DND-41 (cell line): ENCODE measurements at regions not wholly inside any gene's neighbourhood (a gene's known extent, or its start where the extent isn't known, plus 50 kb on each side); places are given as distances from the start of the nearest gene placed in this dataset.
A peak's percentile ranks its signal among the peaks of the same experiment; 100 is the strongest.

Experiments
- ATAC-seq: fragments of 200-7000 bp; cut with Tn5 transposase; 3 replicates; pipeline ENCODE4 v1.9.1; 2021; ENCODE audit warnings: low read depth; ENCODE audit not compliant: insufficient read depth
- DNase-seq: peaks from one replicate; pipeline ENCODE4 v3.0.0-alpha.2; 2020
- H2AFZ ChIP-seq: 2 replicates; pipeline ENCODE4 v1.6.0; 2012; ENCODE audit warnings: low read depth, low read length
- H3K27ac ChIP-seq: 2 replicates; pipeline ENCODE4 v1.5.1; 2012; ENCODE audit warnings: low read length, inconsistent platforms
- H3K27me3 ChIP-seq: fragments of 200-600 bp; sonication (generic); 2 replicates; pipeline ENCODE4 v1.6.0; 2012; ENCODE audit warnings: low read length, mild to moderate bottlenecking, inconsistent platforms; ENCODE audit not compliant: insufficient read depth, poor library complexity
- H3K36me3 ChIP-seq: 2 replicates; pipeline ENCODE4 v1.5.1; 2012; ENCODE audit warnings: low read length, inconsistent platforms; ENCODE audit not compliant: insufficient read depth
- H3K4me1 ChIP-seq: 2 replicates; pipeline ENCODE4 v1.5.1; 2012; ENCODE audit warnings: mild to moderate bottlenecking, low read length; ENCODE audit not compliant: insufficient read depth
- H3K4me2 ChIP-seq: 2 replicates; pipeline ENCODE4 v1.6.0; 2012; ENCODE audit warnings: mild to moderate bottlenecking, moderate library complexity, low read length, inconsistent platforms; ENCODE audit not compliant: insufficient read depth
- H3K4me3 ChIP-seq, 2 experiments: fragments of 200-600 bp in 1 of 2; shearing (Covaris generic) in 1 of 2; 2 replicates each; pipeline ENCODE4 v1.5.1; 2012 to 2016; ENCODE audit warnings: inconsistent platforms in 2 of 2, low read length in 2 of 2, mild to moderate bottlenecking in 2 of 2, low read depth in 1 of 2, moderate library complexity in 1 of 2
- H3K79me2 ChIP-seq: 2 replicates; pipeline ENCODE4 v1.6.0; 2012; ENCODE audit warnings: low read length, inconsistent platforms; ENCODE audit not compliant: insufficient read depth
- H3K9ac ChIP-seq: 2 replicates; pipeline ENCODE4 v1.6.0; 2012; ENCODE audit warnings: low read depth, mild to moderate bottlenecking, inconsistent platforms, low read length, moderate library complexity
- H3K9me3 ChIP-seq: 2 replicates; pipeline ENCODE4 v1.5.1; 2012; ENCODE audit warnings: low read length, moderate library complexity, mild to moderate bottlenecking, inconsistent platforms; ENCODE audit not compliant: insufficient read depth, severe bottlenecking
- H4K20me1 ChIP-seq: 2 replicates; pipeline ENCODE4 v1.6.0; 2012; ENCODE audit warnings: low read length; ENCODE audit not compliant: insufficient read depth
- EZH2 ChIP-seq: IDR thresholded peaks from 3 replicates; pipeline ENCODE4 v1.6.1; 2012; ENCODE audit warnings: borderline replicate concordance, low read depth, mild to moderate bottlenecking, moderate library complexity, low read length, inconsistent platforms; ENCODE audit not compliant: severe bottlenecking
- TF ChIP-seq, protein P1 (sequence below): IDR thresholded peaks from 2 replicates; pipeline ENCODE4 v1.5.1; 2012; ENCODE audit warnings: borderline replicate concordance, low read length, moderate library complexity, mild to moderate bottlenecking; ENCODE audit not compliant: poor library complexity, severe bottlenecking; ENCODE audit errors: extremely low read depth

- no peaks in the 10 kb centered on the region for H3K4me1 ChIP-seq
Measured at GRCh38 chr1:48093696-48094528, 96.7 kb upstream of the TRABD2B start.

DNA sequence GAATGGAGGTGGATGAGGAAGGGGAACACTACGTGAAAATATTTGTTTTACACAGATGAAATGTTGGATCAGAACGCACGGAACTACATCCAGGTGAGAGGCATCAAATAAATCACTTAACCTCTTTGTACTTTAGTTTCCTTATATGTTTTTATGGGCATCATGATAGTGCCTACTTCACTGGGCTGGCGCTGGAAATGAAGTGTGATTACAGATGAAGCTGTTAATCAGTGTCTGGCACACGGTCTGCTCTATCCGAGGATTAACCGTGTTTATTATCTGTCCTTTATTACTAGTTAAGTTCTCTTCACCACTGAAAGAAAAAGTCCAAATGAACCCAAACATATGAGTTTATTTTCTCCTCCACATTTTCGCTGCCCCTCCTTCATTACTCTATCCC lies 96.0 kb upstream of the TRABD2B start:
- H3K4me3 ChIP-seq = no peak overlapping the region
- no peak overlapping the region for H3K27ac ChIP-seq
- H3K27me3 ChIP-seq = peaks cover 4% of the 10 kb centered on the region
- H2AFZ ChIP-seq = no peak overlapping the region
- no peak for DNase-seq
- H3K4me2 ChIP-seq = no peak overlapping the region
- ATAC-seq = no peak
- no peak overlapping the region for H3K9ac ChIP-seq
- H3K4me1 ChIP-seq = no peaks in the 10 kb centered on the region
- TF ChIP-seq, protein P1, sequence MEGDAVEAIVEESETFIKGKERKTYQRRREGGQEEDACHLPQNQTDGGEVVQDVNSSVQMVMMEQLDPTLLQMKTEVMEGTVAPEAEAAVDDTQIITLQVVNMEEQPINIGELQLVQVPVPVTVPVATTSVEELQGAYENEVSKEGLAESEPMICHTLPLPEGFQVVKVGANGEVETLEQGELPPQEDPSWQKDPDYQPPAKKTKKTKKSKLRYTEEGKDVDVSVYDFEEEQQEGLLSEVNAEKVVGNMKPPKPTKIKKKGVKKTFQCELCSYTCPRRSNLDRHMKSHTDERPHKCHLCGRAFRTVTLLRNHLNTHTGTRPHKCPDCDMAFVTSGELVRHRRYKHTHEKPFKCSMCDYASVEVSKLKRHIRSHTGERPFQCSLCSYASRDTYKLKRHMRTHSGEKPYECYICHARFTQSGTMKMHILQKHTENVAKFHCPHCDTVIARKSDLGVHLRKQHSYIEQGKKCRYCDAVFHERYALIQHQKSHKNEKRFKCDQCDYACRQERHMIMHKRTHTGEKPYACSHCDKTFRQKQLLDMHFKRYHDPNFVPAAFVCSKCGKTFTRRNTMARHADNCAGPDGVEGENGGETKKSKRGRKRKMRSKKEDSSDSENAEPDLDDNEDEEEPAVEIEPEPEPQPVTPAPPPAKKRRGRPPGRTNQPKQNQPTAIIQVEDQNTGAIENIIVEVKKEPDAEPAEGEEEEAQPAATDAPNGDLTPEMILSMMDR = no peak
- no peak for TF ChIP-seq EZH2
- H3K36me3 ChIP-seq = no peaks in the 10 kb centered on the region
- H3K79me2 ChIP-seq = no peaks in the 10 kb centered on the region
- no peaks in the 10 kb centered on the region for H4K20me1 ChIP-seq
- no peaks in the 10 kb centered on the region for H3K9me3 ChIP-seq

More at GRCh38 chr1:48093696-48094528, 96.7 kb upstream of the TRABD2B start:
- peaks cover 4% of the 10 kb centered on the region for H3K27me3 ChIP-seq
- no peaks in the 10 kb centered on the region for H4K20me1 ChIP-seq
- no peaks in the 10 kb centered on the region for H3K79me2 ChIP-seq
- H3K4me2 ChIP-seq = no peak overlapping the region
- ATAC-seq (peak; percentile 74), DNase-seq (peak; percentile 60)
- no peaks in the 10 kb centered on the region for H3K9me3 ChIP-seq
- H2AFZ ChIP-seq = no peak overlapping the region
- no peak overlapping the region for H3K4me3 ChIP-seq
- no peaks in the 10 kb centered on the region for H3K36me3 ChIP-seq
- no peak overlapping the region for H3K9ac ChIP-seq
- TF ChIP-seq, protein P1 = peak; percentile 83
- no peak for TF ChIP-seq EZH2
- no peak overlapping the region for H3K27ac ChIP-seq

DNA sequence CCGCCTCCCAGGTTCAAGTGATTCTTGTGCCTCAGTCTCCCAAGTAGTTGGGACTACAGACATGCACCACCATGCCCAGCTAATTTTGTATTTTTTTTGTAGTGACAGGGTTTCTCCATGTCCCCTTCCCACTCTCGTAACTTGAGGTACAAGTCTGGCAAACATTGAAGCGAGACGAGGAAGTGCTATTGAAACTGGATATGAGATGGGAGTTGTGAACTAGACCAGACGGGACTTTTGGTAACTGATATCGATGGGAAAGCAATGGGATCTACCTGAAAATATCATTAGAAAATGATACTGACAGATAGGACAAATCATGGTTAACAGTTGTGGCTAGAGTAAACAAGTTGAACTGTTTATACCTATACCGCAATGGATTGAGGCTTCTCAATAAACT lies 95.2 kb upstream of the TRABD2B start:
- Histone ChIP-seq H3K9ac (no peak overlapping the region), H4K20me1 (no peaks in the 10 kb centered on the region), H2AFZ (no peak overlapping the region), H3K79me2 (no peaks in the 10 kb centered on the region), H3K4me1 (no peaks in the 10 kb centered on the region), H3K4me3 (no peak overlapping the region), H3K27ac (no peak overlapping the region), H3K36me3 (no peaks in the 10 kb centered on the region), H3K4me2 (no peak overlapping the region), H3K9me3 (no peaks in the 10 kb centered on the region), H3K27me3 (no peaks in the 10 kb centered on the region)
- TF ChIP-seq, protein P1 = no peak
- TF ChIP-seq EZH2 = no peak
- no peak for DNase-seq
- ATAC-seq = no peak
